Limb (tissue), 2 donors: ENCODE measurements at regions not wholly inside any gene's neighbourhood (a gene's known extent, or its start where the extent isn't known, plus 50 kb on each side); places are given as distances from the start of the nearest gene placed in this dataset.

Experiments
- DNase-seq, 2 donors: peaks; one replicate each; pipeline ENCODE4 v3.0.0-alpha.2; 2016; ENCODE audit errors: extremely low spot score in 2 of 2

DNA sequence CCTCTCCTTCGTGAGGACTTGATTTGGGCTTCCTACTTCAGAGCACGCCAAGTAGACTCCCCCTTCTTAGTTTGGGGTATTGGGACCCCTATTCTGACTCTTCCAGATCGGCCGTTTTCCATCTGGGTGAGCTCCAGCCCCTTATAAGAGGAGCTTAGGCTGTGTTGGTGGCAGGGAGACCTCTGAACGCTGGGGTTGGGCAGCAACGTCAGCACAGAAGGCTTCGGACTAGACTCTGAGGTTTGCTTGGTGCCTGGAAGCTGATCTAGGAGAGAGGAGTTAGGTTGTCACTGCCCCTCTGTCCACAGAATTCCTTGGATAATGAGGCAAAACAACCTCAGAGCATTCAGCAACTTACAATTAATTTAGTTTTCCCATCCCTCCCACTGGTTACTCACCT, 99.2 kb upstream of the RTL1 start:
- no peak for DNase-seq

DNA sequence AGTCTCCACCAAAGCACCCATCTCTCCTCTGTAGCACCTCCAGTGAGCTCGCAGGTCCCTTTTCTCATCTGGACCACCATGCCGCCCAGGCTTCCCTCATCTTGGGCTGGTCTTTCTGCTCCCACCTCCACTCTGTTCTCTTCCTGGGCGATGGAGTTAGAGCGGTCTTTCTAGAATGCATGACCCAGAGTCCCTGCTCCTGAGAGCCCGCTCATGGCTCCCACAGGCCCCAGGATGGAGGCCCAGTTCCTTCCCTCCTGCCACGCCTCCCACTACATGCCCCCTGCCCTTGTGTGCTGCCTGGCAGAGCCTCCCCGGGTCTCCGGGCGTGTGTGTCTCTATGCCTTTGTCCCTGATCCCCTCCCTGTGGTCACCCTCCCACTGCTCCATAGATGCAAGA, 100.7 kb upstream of the RTL1 start:
- no peak for DNase-seq

DNA sequence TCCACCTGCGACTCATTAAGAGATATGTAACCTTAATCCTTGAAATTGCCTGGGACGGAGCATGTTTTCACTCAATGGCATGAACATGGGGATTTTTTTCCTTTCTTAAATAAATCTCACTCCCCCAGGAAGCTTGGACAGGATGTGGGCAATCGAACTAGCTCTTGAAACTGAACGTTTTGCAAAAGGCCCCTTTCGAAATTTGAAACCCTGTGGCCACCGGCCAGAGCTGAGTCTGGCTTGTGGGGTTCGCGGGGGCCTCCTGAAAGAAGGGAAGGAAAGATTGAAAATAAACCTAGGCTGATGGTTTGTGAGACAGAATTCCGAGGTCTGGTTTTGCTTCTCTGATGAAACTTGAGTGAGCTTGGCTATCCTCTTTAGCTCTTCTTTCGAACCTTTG, 101.4 kb upstream of the RTL1 start:
- DNase-seq: peak; percentile 64 to 82

DNA sequence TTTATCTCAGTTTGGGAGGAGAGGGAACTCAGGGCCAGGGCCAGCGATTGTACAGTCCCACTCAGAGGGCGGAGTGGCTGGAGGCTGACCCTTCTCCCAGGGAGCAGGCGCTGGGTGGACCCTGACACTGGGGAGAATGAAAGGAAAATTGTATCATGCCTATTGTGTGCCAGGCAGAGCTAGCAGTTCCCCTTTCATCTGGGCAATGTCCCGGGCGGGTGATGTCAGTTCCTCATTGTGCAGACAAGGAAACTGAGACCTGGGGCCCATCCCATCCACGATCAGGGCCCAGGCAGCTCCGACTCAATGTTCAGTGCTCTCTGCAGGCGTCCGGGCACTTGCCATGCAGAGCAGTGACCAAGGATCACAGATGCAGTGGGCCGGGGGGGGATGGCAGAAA, 101.9 kb upstream of the RTL1 start:
- no peak for DNase-seq

DNA sequence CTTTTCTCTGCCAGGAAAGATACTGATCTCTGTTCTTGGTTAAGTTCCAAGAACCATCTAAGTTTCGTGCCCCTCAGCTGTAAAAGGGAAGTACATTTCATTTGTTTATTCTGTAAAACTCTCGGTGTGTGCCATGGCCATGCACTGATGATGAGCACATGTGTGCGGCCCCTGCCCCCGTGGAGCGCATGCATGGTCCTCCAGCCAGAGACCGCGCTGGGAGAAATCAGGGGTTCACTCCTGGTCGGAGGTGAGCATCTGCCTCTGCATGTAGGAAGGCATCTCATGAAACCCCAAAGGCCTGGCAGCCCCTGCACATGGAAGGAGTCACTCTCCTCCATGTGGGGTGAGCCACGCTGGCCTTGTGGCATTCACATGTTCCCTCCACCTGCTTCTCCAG, 102.5 kb upstream of the RTL1 start:
- DNase-seq: no peak

DNA sequence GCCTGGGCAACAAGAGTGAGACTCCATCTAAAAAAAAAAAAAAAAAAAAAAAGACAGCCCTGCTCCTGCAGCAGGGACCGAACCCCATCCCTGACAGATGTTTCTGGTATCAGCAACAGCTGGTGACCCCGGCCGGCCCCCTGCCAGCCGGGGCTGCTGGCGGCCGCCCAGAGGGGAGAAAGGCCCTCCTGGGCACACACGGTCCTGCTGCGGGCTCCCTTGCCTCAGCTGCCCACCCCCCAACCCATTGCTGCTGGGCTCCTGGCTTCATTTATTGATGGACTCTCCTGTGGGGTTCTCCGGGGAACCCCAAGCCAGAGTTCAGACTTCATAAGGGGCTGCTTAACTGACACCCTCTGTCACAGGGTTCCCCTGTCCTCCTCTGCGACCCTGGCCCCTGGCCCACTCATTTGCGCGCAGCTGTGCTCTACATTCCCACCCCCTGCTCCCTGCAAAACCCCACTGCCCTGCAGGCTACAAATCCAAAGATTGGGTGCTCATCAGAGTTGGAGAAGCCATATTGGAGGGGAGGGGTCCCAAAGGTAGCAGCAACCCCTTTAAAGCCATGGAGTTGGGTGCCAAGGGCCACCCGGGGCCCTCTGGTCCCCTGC, 103.6 kb upstream of the RTL1 start:
- no peak for DNase-seq

DNA sequence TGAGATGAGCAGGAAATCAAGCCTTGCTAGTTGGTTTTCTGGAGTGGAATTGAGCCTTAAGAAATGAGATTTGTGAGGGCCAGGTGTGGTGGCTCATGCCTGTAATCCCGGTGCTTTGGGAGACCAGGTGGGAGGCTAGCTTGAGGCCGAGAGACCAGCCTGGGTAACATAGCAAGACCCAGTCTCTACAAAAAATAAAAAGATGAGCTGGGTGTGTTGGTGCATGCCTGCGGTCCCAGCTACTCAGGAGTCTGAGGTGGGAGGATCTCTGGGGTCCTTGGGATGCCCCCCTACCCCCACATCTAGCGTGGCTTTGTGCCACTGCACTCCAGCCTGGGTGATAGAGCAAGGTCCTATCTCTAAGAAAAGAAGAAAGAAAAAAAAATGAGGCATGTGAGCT, 104.2 kb upstream of the RTL1 start:
- DNase-seq: no peak

DNA sequence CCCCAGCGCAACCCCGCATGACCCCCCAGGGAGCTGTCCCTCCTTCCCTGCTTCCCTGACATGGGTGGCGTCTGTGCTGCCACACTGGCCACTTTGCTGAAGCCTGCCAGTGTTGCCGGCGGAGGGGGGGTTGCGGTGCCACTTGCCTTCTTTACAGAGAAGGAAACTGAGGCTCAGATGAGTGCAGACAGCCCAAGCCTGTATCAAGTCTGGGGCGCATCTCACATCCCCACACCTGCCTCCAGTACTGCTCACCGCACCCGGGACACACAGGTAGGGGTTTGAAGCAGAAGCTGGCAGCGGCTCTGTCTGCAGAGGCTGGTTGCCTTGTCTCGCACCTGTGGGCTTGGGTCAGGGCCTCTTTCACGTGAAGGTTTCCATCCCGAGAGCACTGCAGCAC, 104.7 kb upstream of the RTL1 start:
- no peak for DNase-seq

DNA sequence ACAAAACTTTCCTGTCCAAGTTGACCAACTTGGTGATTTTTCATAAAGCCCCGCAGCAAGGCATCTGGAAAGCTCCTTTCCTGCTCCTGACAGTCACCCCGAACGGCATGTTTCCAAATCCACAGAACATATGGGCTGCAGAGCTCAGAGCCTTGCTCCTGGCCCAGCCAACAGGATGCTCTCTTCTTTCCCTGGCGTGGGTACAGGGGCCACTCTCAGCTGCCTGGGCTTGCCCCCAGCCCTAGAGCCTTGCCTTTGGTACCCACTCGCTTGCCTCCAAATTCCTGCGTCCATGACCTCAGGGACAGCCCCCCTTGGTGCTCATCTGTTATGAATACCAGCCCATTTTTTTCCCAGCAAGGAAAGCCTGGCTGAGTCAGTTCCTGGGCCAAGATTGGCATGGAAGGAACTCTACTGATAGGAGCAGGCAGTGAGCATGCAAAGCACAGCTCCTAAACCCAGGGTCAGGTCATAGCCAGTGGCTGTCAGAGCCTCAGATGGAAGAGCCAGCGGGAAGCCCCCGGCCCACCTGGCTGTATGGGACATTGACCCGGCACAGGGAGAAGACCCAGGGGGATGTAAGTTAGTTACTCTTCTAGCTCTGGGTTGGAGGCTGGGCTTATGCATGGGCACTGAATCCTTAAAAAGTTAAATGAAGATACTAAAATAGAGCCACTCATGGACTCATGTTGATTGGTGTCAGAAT, 105.3 kb upstream of the RTL1 start:
- no peak for DNase-seq

DNA sequence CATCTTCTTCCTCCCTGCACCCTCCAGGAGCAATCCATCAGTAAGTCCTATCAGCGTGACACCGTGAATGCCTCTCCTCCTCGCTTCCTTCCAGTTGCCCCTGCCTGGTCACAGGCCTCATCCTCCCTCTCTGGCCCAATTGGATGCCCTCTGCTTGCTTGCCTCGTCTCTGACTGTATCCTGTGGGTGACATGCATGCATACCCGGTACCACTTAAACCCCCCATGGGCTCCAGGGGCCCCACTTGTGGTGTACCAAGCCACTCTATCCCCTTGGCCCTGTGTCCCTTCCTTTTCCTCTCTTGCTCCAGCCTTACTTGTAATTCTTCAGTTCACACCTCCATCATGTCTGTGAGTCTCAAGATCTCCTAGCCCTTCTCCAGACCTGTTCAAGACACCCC, 106.0 kb upstream of the RTL1 start:
- DNase-seq: no peak

DNA sequence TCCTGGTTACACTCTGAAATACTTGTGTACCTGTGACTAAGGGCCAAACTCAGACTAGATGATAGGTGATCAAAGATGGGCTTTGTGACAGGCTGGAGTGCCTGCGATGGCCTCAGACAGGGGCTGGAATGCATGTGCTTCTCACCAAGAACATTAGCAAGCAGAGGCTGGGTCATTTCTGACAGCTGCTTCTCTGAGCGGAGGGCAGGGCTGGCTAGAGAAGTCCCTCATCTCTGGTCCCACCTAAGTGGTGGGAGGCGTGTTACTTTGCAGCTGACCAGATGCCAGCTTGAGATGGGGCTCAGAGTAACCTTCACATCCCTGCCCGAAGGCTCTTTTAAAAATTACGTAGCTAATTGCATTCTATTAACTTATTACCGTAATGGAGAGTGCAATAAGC, 106.8 kb upstream of the RTL1 start:
- DNase-seq: no peak

DNA sequence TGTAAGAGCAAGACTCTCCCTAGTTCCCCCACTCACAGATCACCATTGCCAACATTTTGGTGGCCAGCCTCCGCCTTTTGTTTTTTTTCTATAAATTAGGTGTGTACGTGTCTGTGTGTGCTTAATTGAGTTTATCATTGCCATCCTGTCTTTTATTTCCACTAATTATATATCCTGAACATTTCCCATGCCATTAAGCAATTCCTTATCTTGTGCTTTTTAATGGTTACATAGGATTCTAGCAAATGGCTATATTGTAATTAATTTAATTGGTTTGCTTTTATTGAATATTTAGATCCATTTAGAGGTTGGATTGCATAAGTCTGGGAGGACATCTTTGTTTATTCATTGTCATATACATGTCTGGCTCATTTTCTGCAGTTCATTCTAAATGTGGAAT, 107.3 kb upstream of the RTL1 start:
- DNase-seq: no peak

DNA sequence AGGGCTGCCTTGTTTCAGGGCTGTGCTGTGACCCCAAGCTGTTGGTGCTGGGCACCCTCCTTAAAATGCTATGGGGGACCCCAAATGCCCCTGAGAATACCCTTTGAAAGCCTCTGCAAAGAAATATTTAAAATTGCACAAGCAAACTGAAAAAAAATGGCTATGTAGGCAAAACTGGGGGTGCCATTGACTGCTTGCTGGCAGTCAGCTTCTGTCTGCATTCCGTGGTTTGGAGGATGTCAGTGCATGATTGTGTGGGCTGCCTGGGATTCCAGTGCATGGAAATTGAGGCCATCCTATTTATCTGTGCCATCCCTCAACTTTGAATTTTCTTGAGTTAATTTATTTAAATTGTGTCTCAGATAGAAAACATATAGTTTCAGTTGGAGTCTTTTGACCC, 113.7 kb upstream of the RTL1 start:
- no peak for DNase-seq

DNA sequence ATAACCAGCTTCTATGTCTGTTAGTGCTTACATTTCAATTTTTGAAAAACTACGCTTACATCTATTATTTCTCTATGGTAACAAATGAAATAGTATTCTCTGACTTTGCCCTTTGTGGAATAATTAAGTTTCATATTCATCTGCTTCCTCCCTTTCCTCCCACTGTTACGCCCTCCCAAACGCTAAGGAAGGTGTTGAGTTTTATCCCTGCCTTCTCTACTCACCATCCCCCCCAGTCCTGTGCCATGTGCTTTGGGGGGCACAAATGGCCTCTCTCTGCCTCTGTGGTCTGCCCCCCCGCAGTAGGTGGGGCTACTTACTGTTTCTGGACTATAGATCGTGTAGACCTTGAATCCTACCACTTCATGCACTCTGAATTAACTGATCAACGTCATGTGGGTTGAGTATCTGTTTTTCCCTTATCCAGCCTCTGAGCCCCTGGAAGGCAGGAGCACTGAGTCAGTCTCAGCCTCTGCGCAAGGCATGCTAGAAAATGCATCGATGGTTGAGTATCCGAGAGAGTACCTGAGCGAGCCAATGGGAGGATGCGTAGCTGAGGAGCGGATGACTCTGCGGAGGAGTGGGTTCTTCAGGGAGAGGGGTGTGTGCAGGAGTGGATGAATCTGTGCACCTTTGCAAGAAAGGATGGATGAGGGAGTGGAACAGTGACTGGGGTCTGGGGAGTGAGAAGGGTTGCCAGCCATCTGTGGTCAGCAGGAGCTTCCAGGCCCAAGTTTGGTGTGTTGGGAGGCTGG, 114.5 kb upstream of the RTL1 start:
- DNase-seq: peak in 1 of 2 donors; percentile 17

DNA sequence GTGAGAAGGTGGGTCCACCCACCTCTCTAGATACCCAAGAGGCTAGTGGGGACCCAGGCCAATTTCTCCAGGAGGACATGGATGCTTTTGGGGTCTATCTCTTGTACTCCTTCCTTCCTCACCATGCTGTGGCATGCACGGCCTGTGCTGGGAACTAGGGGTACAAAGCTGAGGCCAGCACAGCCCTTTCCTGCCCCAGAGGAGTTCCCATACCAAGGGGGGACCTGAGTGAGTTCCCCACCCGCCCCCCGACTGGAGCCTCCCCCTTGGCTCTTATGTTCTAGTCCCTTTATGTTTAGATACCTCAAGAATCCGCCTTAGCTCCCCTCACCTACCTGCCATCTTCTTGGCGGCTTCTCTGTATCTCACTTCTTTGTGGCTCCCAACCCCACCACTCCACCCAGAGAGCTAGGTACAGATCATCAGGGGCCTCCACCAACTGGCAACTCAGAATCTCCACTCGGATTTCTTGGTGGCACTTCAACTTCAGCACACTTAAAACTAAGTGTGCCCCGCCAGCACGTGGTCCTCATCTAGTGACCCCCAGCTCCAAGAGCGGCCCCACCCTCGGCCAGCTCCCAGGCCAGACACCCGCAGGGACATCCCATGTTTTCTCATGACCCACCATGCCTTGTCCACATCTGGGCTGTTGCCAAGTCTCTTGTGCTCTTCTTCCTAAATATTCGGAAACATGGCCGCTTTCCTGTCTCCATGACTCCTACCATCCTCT, 115.2 kb upstream of the RTL1 start:
- DNase-seq: peak in 1 of 2 donors; percentile 13

DNA sequence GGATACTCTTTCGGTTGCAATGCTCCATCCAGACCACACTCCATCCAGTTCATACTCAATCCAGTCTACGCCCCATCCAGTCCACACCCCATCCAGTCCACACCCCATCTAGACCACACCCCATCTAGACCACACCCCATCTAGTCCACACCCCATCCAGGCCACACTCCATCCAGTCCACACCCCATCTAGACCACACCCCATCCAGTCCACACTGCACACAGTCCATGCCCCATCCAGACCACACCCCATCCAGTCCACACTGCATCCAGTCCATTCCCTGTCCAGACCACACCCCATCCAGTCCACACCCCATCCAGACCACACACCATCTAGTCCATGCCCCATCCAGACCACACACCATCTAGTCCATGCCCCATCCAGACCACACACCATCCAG, 116.0 kb upstream of the RTL1 start:
- peak in 1 of 2 donors; percentile 24 for DNase-seq

DNA sequence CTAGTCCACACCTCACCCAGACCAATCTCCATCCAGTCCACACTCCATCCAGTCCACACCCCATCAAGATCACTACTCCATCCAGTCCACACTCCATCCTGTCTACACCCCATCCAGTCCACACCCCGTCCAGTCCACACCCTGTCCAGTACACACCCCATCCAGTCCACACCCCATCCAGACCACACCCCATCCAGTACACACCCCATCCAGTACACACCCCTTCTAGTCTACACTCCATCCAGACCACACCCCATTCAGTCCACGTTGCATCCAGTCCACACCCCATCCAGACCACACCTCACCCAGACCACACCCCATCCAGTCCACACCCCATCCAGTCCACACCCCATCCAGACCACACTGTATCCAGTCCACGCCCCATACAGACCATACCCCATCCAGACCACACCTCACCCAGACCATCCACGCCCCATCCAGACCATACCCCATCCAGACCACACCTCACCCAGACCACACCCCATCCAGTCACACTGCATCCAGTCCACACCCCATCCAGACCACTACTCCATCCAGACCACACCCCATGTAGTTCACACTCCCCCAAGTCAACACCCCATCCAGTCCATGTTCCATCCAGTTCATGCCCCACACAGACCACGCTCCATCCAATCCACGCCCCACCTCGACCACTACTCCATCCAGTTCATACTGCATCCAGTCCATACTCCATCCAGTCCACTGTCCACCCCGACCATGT, 116.6 kb upstream of the RTL1 start:
- peak in 1 of 2 donors; percentile 21 for DNase-seq

DNA sequence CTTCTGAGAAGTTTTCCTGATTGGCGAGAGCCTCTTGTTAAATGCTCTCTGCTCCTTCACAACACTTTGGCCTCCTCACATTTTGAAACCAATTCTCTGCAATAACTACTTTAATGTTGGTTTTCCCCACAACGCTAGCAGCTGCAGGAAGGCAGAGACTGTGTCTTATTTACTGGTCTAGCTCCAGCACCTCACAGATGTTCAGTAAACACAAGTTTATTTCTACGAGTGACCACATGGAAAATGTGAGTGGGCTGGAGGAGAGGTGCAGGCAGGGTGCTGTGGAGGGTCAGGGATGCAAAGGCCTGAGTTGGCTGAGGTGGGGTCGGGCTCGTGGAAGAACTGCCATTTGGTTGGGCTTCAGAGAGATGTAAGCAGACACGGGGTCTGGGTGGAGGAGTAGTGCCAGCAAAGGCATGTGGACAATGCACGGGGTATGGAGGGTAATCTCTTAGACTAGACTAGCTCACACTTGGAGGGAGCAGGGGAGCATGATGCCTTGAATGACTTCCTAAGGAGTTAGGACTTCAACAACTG, 117.4 kb upstream of the RTL1 start:
- no peak for DNase-seq

DNA sequence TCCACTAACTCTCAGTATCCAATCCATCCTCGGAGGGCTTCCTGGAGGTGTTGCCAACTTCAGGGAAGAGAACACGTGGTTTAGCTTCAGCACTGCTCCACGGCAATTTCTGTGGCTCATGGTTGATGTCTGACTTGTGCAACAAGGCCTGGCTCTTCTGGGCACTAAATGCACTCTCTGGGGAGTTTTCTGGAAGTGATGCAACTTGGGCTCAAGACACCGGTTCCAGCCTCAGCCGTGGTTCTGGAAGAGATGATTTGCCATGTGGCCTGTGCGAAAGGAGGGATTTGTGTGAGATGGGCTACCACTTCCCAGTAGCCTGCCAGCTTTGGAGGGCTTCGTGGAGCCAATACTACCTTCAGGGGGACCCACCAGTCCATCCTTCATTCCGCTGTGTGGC, 118.6 kb upstream of the RTL1 start:
- DNase-seq: peak in 1 of 2 donors; percentile 17

DNA sequence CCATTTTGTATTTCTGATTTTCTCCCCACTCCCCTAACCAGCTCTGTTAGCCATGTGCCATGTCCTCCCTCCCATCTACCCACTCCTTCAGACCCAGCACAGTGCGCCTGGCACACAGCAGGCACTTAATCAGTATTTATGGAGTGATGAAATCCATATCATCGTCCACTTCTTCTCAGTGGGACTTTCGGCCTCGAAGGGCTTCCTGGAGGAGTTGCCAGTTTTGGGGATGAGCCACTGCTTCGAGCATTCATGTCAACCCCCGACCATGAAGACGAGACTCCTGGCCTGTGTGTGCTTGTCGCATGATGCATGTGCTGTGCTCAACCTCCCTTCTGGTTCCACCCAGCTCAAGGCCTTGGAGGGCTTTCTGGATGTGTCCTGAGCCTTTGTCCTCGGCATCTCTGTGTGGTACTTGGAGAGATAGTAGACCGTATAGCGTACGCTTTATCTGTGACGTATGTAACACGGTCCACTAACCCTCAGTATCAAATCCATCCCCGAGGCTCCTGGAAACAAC, 119.5 kb upstream of the RTL1 start:
- DNase-seq: no peak

DNA sequence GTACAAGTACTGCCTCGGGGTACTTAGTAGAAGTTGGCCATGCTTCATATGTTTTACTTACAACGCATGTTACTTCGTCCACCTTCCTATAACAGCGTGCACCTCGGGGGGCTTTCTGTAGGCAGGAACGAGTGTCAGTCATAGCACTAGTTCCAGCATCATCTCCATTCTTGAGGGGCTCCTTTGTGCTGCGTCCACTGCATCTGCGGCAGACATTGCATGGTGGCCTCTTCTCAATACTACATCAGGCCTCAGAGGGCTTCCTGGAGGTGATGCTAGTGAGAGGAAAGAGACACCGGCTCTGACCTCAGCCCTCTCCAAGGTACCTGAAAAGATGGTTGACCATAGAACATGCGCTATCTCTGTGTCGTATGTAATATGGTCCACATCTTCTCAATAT, 121.2 kb upstream of the RTL1 start:
- DNase-seq: peak in 1 of 2 donors; percentile 8
